ENCODE measurements at regions not wholly inside any gene's neighbourhood (a gene's known extent, or its start where the extent isn't known, plus 50 kb on each side); places are given as distances from the start of the nearest gene placed in this dataset.

DNA sequence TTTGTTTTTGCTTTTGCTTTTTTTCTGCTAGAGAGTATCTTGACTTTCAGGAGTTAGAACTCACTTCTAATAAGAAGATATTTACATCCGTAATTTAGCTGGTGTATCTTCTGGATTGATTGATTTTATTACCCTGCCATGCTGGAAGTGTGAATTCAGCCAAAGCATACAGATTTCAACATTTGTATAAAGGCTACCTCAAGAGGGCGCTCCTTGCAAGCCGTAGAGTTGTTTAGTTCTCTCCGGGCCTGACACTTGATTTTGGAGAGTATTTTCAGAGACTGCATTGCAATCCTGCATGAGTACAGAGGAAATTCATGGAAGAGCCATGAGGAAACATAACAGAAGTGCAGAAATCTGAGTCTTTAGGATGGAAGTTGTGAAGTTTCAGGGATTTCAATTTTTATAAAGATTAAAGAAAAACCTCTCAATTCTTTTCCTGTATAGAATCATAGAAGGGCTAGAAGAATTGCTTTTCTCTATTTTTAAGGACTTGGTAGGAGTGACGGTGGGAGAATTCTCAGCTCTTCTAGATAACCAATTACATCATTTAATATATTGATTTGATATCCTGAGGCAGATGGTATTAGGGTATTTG is 66.7 kb upstream of the TIAM2 start:
- Mint-ChIP-seq H3K9me3 (no peaks in the 10 kb centered on the region), H3K4me1 (ENCODE audit: low read depth) (peaks cover 45% of the 10 kb centered on the region), H3K36me3 (ENCODE audit: low read depth) (no peaks in the 10 kb centered on the region), H3K27ac (no peak overlapping the region), H3K27me3 (ENCODE audit: insufficient read depth) (no peaks in the 10 kb centered on the region), H3K4me3 (no peak overlapping the region)
- TF ChIP-seq, protein P1, sequence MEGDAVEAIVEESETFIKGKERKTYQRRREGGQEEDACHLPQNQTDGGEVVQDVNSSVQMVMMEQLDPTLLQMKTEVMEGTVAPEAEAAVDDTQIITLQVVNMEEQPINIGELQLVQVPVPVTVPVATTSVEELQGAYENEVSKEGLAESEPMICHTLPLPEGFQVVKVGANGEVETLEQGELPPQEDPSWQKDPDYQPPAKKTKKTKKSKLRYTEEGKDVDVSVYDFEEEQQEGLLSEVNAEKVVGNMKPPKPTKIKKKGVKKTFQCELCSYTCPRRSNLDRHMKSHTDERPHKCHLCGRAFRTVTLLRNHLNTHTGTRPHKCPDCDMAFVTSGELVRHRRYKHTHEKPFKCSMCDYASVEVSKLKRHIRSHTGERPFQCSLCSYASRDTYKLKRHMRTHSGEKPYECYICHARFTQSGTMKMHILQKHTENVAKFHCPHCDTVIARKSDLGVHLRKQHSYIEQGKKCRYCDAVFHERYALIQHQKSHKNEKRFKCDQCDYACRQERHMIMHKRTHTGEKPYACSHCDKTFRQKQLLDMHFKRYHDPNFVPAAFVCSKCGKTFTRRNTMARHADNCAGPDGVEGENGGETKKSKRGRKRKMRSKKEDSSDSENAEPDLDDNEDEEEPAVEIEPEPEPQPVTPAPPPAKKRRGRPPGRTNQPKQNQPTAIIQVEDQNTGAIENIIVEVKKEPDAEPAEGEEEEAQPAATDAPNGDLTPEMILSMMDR (IDR thresholded peaks at IDR 0.05), result peak; percentile 96
- peak; percentile 64 for DNase-seq

DNA sequence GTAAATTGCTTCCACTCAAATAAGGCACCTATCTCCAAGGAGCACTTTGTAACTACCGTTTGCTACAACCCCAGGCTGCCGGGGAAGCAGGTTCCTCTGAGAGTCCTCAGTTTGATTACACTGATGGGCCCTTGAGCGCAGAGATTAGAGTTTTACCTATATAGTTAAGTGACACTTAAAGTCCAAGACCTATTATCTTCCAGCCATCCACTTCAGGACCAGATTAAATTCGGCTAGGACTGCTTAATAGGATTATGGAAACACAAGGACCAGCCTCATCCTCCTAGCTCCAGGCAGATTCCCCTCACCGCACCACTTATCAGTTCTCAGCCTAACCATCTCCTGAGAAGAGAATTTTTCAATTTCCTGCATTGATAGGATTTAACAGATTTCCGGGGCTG is 64.7 kb upstream of the TIAM2 start:
- Mint-ChIP-seq H3K27me3 (ENCODE audit: insufficient read depth) (no peaks in the 10 kb centered on the region), H3K36me3 (ENCODE audit: low read depth) (no peaks in the 10 kb centered on the region), H3K4me1 (ENCODE audit: low read depth) (peaks cover 43% of the 10 kb centered on the region), H3K4me3 (no peak overlapping the region), H3K9me3 (no peaks in the 10 kb centered on the region), H3K27ac (peak overlapping the region; percentile 85)
- no peak for DNase-seq
- TF ChIP-seq, protein P1 (IDR thresholded peaks at IDR 0.05), result no peak

DNA sequence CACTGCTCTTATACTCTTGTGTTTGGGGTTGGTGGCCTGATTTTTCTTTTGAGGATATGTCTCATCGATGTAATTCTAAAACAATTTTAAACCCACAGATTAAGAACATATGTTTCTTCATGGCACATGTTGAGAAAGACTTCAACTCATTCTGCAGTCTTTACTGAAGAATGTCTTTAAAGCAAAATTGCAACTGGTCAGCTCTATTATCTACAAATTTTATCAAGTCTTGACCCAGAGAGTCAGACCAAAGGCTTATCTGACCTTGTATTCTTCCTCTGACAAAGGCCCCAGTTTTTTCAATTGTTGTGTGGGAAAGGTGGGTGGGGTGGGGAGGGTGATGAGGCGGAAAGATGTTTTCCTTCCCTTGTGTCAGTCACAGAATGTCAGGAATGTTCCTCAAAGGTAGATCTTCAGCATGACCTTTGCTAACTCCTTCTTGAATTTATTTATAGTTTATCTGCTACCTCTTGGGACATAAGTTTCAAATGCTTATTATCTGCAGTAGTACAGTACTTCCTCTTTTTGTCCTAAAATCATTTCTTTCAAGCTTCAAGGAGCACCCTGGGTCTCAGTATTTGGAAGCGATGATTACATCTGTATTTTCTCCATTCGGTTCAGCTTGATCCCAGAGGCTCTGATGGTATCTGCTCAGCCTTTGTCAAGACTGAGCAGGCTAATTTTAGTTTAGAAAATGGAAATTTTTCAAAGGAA is 63.2 kb upstream of the TIAM2 start:
- TF ChIP-seq, protein P1 (IDR thresholded peaks at IDR 0.05), result no peak
- no peaks in the 10 kb centered on the region for H3K27me3 Mint-ChIP-seq (ENCODE audit: insufficient read depth)
- DNase-seq, result peak; percentile 61
- H3K4me1 Mint-ChIP-seq (ENCODE audit: low read depth), result peaks cover 43% of the 10 kb centered on the region
- H3K27ac Mint-ChIP-seq, result peak overlapping the region; percentile 85
- H3K36me3 Mint-ChIP-seq (ENCODE audit: low read depth), result no peaks in the 10 kb centered on the region
- no peaks in the 10 kb centered on the region for H3K9me3 Mint-ChIP-seq
- peak overlapping the region; percentile 66 for H3K4me3 Mint-ChIP-seq

- Mint-ChIP-seq H3K9me3 (no peaks in the 10 kb centered on the region), H3K27me3 (ENCODE audit: insufficient read depth) (no peaks in the 10 kb centered on the region; the same call in 1 of the 2 replicates), H3K4me3 (peak overlapping the region; percentile 66), H3K27ac (peak overlapping the region; percentile 85), H3K4me1 (ENCODE audit: low read depth) (peaks cover 43% of the 10 kb centered on the region), H3K36me3 (ENCODE audit: low read depth) (no peaks in the 10 kb centered on the region)
- DNase-seq, result peak; percentile 81
- TF ChIP-seq, protein P1 (IDR thresholded peaks at IDR 0.05), result no peak
Measured at GRCh38 chr6:154932515-154933027, 62.5 kb upstream of the TIAM2 start.

DNA sequence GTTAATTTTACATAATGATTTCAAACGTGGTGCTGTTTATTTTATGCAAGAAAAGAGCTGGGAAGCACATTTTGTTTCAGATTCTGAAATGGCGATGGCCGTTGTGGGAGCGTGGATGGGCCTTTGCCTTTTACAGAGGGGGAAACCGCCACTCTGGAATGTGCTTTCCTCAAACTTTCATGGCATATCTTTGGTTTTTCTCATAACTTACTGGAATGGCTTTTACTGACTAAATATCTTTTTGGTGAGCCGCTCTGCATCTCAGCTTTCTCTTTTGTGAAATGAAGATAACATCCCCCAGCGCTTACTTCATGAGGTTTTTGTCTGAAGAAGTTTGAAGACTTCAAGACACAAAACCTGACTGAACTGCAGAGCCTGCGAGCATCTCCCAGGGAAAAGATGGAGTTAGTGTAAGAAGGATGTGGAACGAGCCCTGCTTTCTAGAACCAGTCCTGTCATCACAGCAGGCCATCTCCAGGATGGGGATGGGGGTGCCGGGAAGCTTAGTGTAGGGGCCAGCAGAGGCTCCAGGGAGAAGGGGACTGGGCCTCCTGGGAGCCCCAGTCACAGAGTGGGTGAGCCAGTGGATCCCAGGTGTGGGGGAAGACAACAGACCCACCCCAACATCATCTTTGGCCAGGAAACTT is 61.8 kb upstream of the TIAM2 start:
- DNase-seq, result peak; percentile 40
- no peaks in the 10 kb centered on the region for H3K36me3 Mint-ChIP-seq (ENCODE audit: low read depth)
- no peaks in the 10 kb centered on the region for H3K9me3 Mint-ChIP-seq
- H3K27ac Mint-ChIP-seq, result peak overlapping the region; percentile 85
- H3K4me1 Mint-ChIP-seq (ENCODE audit: low read depth), result peaks cover 41% of the 10 kb centered on the region
- TF ChIP-seq, protein P1 (IDR thresholded peaks at IDR 0.05), result no peak
- peak overlapping the region; percentile 66 for H3K4me3 Mint-ChIP-seq
- no peaks in the 10 kb centered on the region; the same call in 1 of the 2 replicates for H3K27me3 Mint-ChIP-seq (ENCODE audit: insufficient read depth)
